ENCODE measurements at regions not wholly inside any gene's neighbourhood (a gene's known extent, or its start where the extent isn't known, plus 50 kb on each side); places are given as distances from the start of the nearest gene placed in this dataset.

- no peak for TF ChIP-seq CHD2 (IDR thresholded peaks at IDR 0.05; ENCODE audit: low read length)
Observed at GRCh38 chr1:81233591-81233990, 567.1 kb upstream of the ADGRL2 start (continued).

GRCh38 chr1:81232420-81232819 is 568.3 kb upstream of the ADGRL2 start:
- H3K9me3 ChIP-seq (ENCODE audit: insufficient read depth in 2 of 2, low read depth in 1 of 2, low read length in 1 of 2) = no peaks in the 10 kb centered on the region
- TF ChIP-seq RFX5 (IDR thresholded peaks at IDR 0.05; ENCODE audit: borderline replicate concordance, low read depth, low read length) (no peak), KDM5A (IDR thresholded peaks at IDR 0.05; ENCODE audit: low read length) (no peak), HDAC6 (IDR thresholded peaks at IDR 0.05; ENCODE audit: low read depth, low read length) (no peak), NANOG (IDR thresholded peaks at IDR 0.05; ENCODE audit: insufficient read depth, low read depth, low read length, poor library complexity, severe bottlenecking) (no peak)
- ChIA-PET CTCF (ENCODE audit: partially characterized antibody) (no interaction called here), POLR2A (ENCODE audit: partially characterized antibody) (no interaction called here)
- no peak overlapping the region for H2AFZ ChIP-seq (ENCODE audit: low read length)
- H3K4ac ChIP-seq (replicated peaks; ENCODE audit: insufficient read length, low read depth, low read length) = no peak overlapping the region
- H3K23me2 ChIP-seq (ENCODE audit: low read depth, low read length) = no peaks in the 10 kb centered on the region
- no peak for DNase-seq (ENCODE audit: low read depth in 1 of 2, low spot score in 2 of 2)
- no peak overlapping the region for H2BK12ac ChIP-seq (ENCODE audit: low read depth, low read length)
- no peak overlapping the region for H4K5ac ChIP-seq (ENCODE audit: insufficient read length, low read depth, low read length)
- H3K79me1 ChIP-seq (ENCODE audit: low read depth, low read length) = no peaks in the 10 kb centered on the region
- no peak overlapping the region for H2AK5ac ChIP-seq (ENCODE audit: low read depth, low read length)
- H2BK15ac ChIP-seq (ENCODE audit: low read length) = no peak overlapping the region
- H3K4me1 ChIP-seq (replicated peaks in 1 of 4; ENCODE audit: control insufficient read depth in 3 of 4, insufficient read depth in 4 of 4, low read length in 3 of 4) = peaks cover 0 to 9% (median 1%) of the 10 kb centered on the region in 4 experiments; a peak in 2 of 7 replicates
- no peak overlapping the region for H3K4me3 ChIP-seq (ENCODE audit: extremely low read depth in 1 of 4, insufficient read depth in 2 of 4, low read depth in 3 of 4, low read length in 4 of 4)
- H2BK20ac ChIP-seq (ENCODE audit: low read length) = no peak overlapping the region; the same call in 1 of the 2 replicates
- H3K79me2 ChIP-seq (ENCODE audit: control insufficient read depth in 1 of 2, insufficient read depth in 2 of 2, low read length in 2 of 2) = no peaks in the 10 kb centered on the region
- H3K4me2 ChIP-seq (ENCODE audit: insufficient read depth in 1 of 2, low read depth in 2 of 2, low read length in 2 of 2) = no peak overlapping the region
- H3K9ac ChIP-seq (replicated peaks in 1 of 4; ENCODE audit: extremely low read depth in 1 of 4, low read depth in 3 of 4, low read length in 3 of 4) = no peak overlapping the region
- no peak for FAIRE-seq
- no peaks in the 10 kb centered on the region for H3K27me3 ChIP-seq (replicated peaks in 1 of 4; ENCODE audit: control insufficient read depth in 3 of 4, extremely low read depth in 1 of 4, insufficient read depth in 3 of 4, low read length in 3 of 4)
- H2BK5ac ChIP-seq (ENCODE audit: low read depth, low read length) = no peak overlapping the region
- H3K36me3 ChIP-seq (ENCODE audit: control insufficient read depth in 2 of 4, insufficient read depth in 4 of 4, low read length in 3 of 4) = no peaks in the 10 kb centered on the region
- no peak overlapping the region for H2BK120ac ChIP-seq (replicated peaks; ENCODE audit: low read depth, low read length)
- WGBS, 2 experiments (ENCODE audit: extremely low coverage in 1 of 2, insufficient coverage in 1 of 2, insufficient read length in 1 of 2, insufficient replicate concordance in 2 of 2, low coverage in 1 of 2, low lambda C conversion rate in 2 of 2, missing lambda C conversion rate in 1 of 2) = 72% methylated on average over 5 of the region's 5 CpGs; no CpG with 5 or more reads in 1 of the 2 experiments
- H3K27ac ChIP-seq (ENCODE audit: low read depth, low read length) = no peak overlapping the region
- H3K23ac ChIP-seq (ENCODE audit: insufficient read length) = no peak overlapping the region
- no peak overlapping the region for H4K91ac ChIP-seq (replicated peaks; ENCODE audit: insufficient read length, low read length)
- no peak overlapping the region for H3K56ac ChIP-seq (replicated peaks; ENCODE audit: insufficient read length, low read depth, low read length)
- H3K14ac ChIP-seq (ENCODE audit: insufficient read length) = no peak overlapping the region
- H4K20me1 ChIP-seq (replicated peaks in 1 of 2; ENCODE audit: control insufficient read depth in 1 of 2, insufficient read depth in 2 of 2, low read length in 2 of 2) = no peaks in the 10 kb centered on the region
- H4K8ac ChIP-seq (ENCODE audit: extremely low read depth, insufficient read depth, low read length) = no peak overlapping the region
- H3K18ac ChIP-seq (ENCODE audit: extremely low read depth, low read length) = no peak overlapping the region

Data from H1 (cell line).